Activated CD4-positive, alpha-beta T cell treated with anti-CD3 and anti-CD28 coated beads for 36 hours (primary cell): ENCODE measurements at regions not wholly inside any gene's neighbourhood (a gene's known extent, or its start where the extent isn't known, plus 50 kb on each side); places are given as distances from the start of the nearest gene placed in this dataset.
"Not testable (repeated sequence)": the region's sequence is repeated elsewhere in the genome, so short reads cannot be mapped to it uniquely, and the experiment has no call there.

Experiments used
- ATAC-seq: fragments of 200-7000 bp; cut with Tn5 transposase; one replicate; pipeline ENCODE4 v1.10.0; 2021; ENCODE audit warnings: mild to moderate bottlenecking, moderate library complexity
- CTCF ChIA-PET: fragments of 350-600 bp; sonication (Branson Sonifier 250); formaldehyde crosslinking; loops from one replicate; lab custom pipeline; 2021; ENCODE audit warnings: antibody characterized with exemption; lab: Charles Lee
- POLR2A ChIA-PET: fragments of 350-600 bp; sonication (Branson Sonifier 250); formaldehyde crosslinking; loops from one replicate; lab custom pipeline; 2021; ENCODE audit warnings: antibody characterized with exemption, inconsistent platforms; lab: Charles Lee
- DNase-seq: peaks from one replicate; pipeline ENCODE4 v3.0.0-alpha.2; 2020
- H3K27ac Mint-ChIP-seq: one replicate; pipeline ENCODE4 v1.8.0; 2021; ENCODE audit warnings: mixed read lengths
- H3K27me3 Mint-ChIP-seq: one replicate; pipeline ENCODE4 v1.8.0; 2021; ENCODE audit warnings: mixed read lengths
- H3K36me3 Mint-ChIP-seq: one replicate; pipeline ENCODE4 v1.8.0; 2021; ENCODE audit warnings: low read depth, mixed read lengths
- H3K4me1 Mint-ChIP-seq: one replicate; pipeline ENCODE4 v1.8.0; 2021; ENCODE audit warnings: mixed read lengths
- H3K4me3 Mint-ChIP-seq: one replicate; pipeline ENCODE4 v1.8.0; 2021; ENCODE audit warnings: mild to moderate bottlenecking, moderate library complexity, mixed read lengths
- H3K9me3 Mint-ChIP-seq: one replicate; pipeline ENCODE4 v1.8.0; 2021; ENCODE audit warnings: low read depth, mixed read lengths
- intact Hi-C, 2 experiments: fragments of 100-400 bp; cut with DNase I in 1 of 2; cut with micrococcal nuclease in 1 of 2; formaldehyde crosslinking; loops; one replicate each; pipeline versions ENCODE4 v1.14.2 to v1.15.1; 2022 to 2024; cut with DNase I, micrococcal nuclease

- POLR2A ChIA-PET, result no interaction called here
- DNase-seq, result no peak
- no peak overlapping the region for H3K4me3 Mint-ChIP-seq
- intact Hi-C loops, result no loop called here
- no peaks in the 10 kb centered on the region for H3K27me3 Mint-ChIP-seq
- CTCF ChIA-PET, result no interaction called here
- H3K4me1 Mint-ChIP-seq, result no peaks in the 10 kb centered on the region
- no peaks in the 10 kb centered on the region for H3K36me3 Mint-ChIP-seq
- no peak overlapping the region for H3K27ac Mint-ChIP-seq
- ATAC-seq, result no peak
- peaks cover 1% of the 10 kb centered on the region for H3K9me3 Mint-ChIP-seq
These were observed 213.9 kb upstream of the SLITRK1 start for GRCh38 chr13:84096216-84096615.

GRCh38 chr13:84088996-84089395 lies 206.7 kb upstream of the SLITRK1 start:
- Mint-ChIP-seq H3K4me1 (no peaks in the 10 kb centered on the region), H3K4me3 (no peak overlapping the region), H3K27me3 (no peaks in the 10 kb centered on the region), H3K9me3 (peaks cover 4% of the 10 kb centered on the region), H3K36me3 (no peaks in the 10 kb centered on the region), H3K27ac (no peak overlapping the region)
- ChIA-PET CTCF (no interaction called here), POLR2A (no interaction called here)
- ATAC-seq (no peak), DNase-seq (no peak)
- intact Hi-C loops, result no loop called here

GRCh38 chr13:84086847-84087162 lies 204.5 kb upstream of the SLITRK1 start:
- no peaks in the 10 kb centered on the region for H3K4me1 Mint-ChIP-seq
- peaks cover 4% of the 10 kb centered on the region for H3K9me3 Mint-ChIP-seq
- DNase-seq (no peak), ATAC-seq (no peak)
- no peak overlapping the region for H3K4me3 Mint-ChIP-seq
- no peaks in the 10 kb centered on the region for H3K36me3 Mint-ChIP-seq
- H3K27ac Mint-ChIP-seq, result no peak overlapping the region
- H3K27me3 Mint-ChIP-seq, result no peaks in the 10 kb centered on the region
- ChIA-PET CTCF (no interaction called here), POLR2A (no interaction called here)
- intact Hi-C loops, result no loop called here

GRCh38 chr13:84086098-84086846 lies 204.0 kb upstream of the SLITRK1 start:
- H3K36me3 Mint-ChIP-seq, intact Hi-C loops, H3K4me1 Mint-ChIP-seq, ATAC-seq, H3K27me3 Mint-ChIP-seq, H3K27ac Mint-ChIP-seq, H3K9me3 Mint-ChIP-seq, POLR2A ChIA-PET, CTCF ChIA-PET, H3K4me3 Mint-ChIP-seq: not testable (repeated sequence)
- peak; percentile 9 for DNase-seq

GRCh38 chr13:84082462-84082861 lies 200.2 kb upstream of the SLITRK1 start:
- DNase-seq (no peak), ATAC-seq (no peak)
- Mint-ChIP-seq H3K4me3 (no peak overlapping the region), H3K4me1 (no peaks in the 10 kb centered on the region), H3K27ac (no peak overlapping the region), H3K36me3 (no peaks in the 10 kb centered on the region), H3K9me3 (peaks cover 3% of the 10 kb centered on the region), H3K27me3 (no peaks in the 10 kb centered on the region)
- ChIA-PET POLR2A (no interaction called here), CTCF (no interaction called here)
- intact Hi-C loops, result no loop called here

- no peaks in the 10 kb centered on the region for H3K36me3 Mint-ChIP-seq
- DNase-seq (no peak), ATAC-seq (no peak)
- POLR2A ChIA-PET, result no interaction called here
- H3K4me1 Mint-ChIP-seq, result no peaks in the 10 kb centered on the region
- no peak overlapping the region for H3K4me3 Mint-ChIP-seq
- H3K27me3 Mint-ChIP-seq, result no peaks in the 10 kb centered on the region
- H3K27ac Mint-ChIP-seq, result no peak overlapping the region
- intact Hi-C loops, result no loop called here
- CTCF ChIA-PET, result no interaction called here
- H3K9me3 Mint-ChIP-seq, result peaks cover 3% of the 10 kb centered on the region
These were observed 198.7 kb upstream of the SLITRK1 start for GRCh38 chr13:84080748-84081530.

- H3K4me3 Mint-ChIP-seq, result no peak overlapping the region
These were observed 195.0 kb upstream of the SLITRK1 start for GRCh38 chr13:84077271-84077670.

GRCh38 chr13:84076280-84076679 lies 194.0 kb upstream of the SLITRK1 start:
- H3K4me1 Mint-ChIP-seq, result no peaks in the 10 kb centered on the region
- intact Hi-C loops, result no loop called here
- POLR2A ChIA-PET, result no interaction called here
- no peaks in the 10 kb centered on the region for H3K9me3 Mint-ChIP-seq
- no peak overlapping the region for H3K4me3 Mint-ChIP-seq
- no peak for ATAC-seq
- no peaks in the 10 kb centered on the region for H3K36me3 Mint-ChIP-seq
- H3K27ac Mint-ChIP-seq, result no peak overlapping the region
- CTCF ChIA-PET, result interaction anchor here (0.6 kb wide), 1 partner anchor 18 kb away, joined by 3 read pairs; no protein-coding TSS in a partner anchor
- no peaks in the 10 kb centered on the region for H3K27me3 Mint-ChIP-seq
- no peak for DNase-seq

More at GRCh38 chr13:84077271-84077670, 195.0 kb upstream of the SLITRK1 start:
- ChIA-PET POLR2A (no interaction called here), CTCF (no interaction called here)
- H3K27me3 Mint-ChIP-seq, result no peaks in the 10 kb centered on the region
- intact Hi-C loops, result no loop called here
- ATAC-seq, result no peak
- H3K9me3 Mint-ChIP-seq, result no peaks in the 10 kb centered on the region
- no peak overlapping the region for H3K27ac Mint-ChIP-seq
- no peaks in the 10 kb centered on the region for H3K36me3 Mint-ChIP-seq
- no peaks in the 10 kb centered on the region for H3K4me1 Mint-ChIP-seq
- DNase-seq, result no peak

GRCh38 chr13:84050536-84050935 lies 168.3 kb upstream of the SLITRK1 start:
- no peaks in the 10 kb centered on the region for H3K9me3 Mint-ChIP-seq
- H3K27ac Mint-ChIP-seq, result no peak overlapping the region
- no peaks in the 10 kb centered on the region for H3K4me1 Mint-ChIP-seq
- H3K4me3 Mint-ChIP-seq, result no peak overlapping the region
- ATAC-seq (no peak), DNase-seq (no peak)
- ChIA-PET CTCF (no interaction called here), POLR2A (no interaction called here)
- H3K36me3 Mint-ChIP-seq, result no peaks in the 10 kb centered on the region
- H3K27me3 Mint-ChIP-seq, result no peaks in the 10 kb centered on the region
- intact Hi-C loops, result no loop called here

- H3K36me3 Mint-ChIP-seq, result no peaks in the 10 kb centered on the region
- H3K27ac Mint-ChIP-seq, result no peak overlapping the region
- ChIA-PET POLR2A (no interaction called here), CTCF (no interaction called here)
- ATAC-seq (no peak), DNase-seq (no peak)
- no peak overlapping the region for H3K4me3 Mint-ChIP-seq
- H3K27me3 Mint-ChIP-seq, result no peaks in the 10 kb centered on the region
- no peaks in the 10 kb centered on the region for H3K9me3 Mint-ChIP-seq
- H3K4me1 Mint-ChIP-seq, result no peaks in the 10 kb centered on the region
- intact Hi-C loops, result no loop called here
These were observed 167.4 kb upstream of the SLITRK1 start for GRCh38 chr13:84049443-84050219.

- ATAC-seq (no peak), DNase-seq (no peak)
- no peak overlapping the region for H3K27ac Mint-ChIP-seq
- peaks cover 7% of the 10 kb centered on the region for H3K4me1 Mint-ChIP-seq
- H3K4me3 Mint-ChIP-seq, result no peak overlapping the region
- H3K27me3 Mint-ChIP-seq, result no peaks in the 10 kb centered on the region
- H3K9me3 Mint-ChIP-seq, result no peaks in the 10 kb centered on the region
- intact Hi-C loops, result no loop called here
- ChIA-PET POLR2A (no interaction called here), CTCF (no interaction called here)
- no peaks in the 10 kb centered on the region for H3K36me3 Mint-ChIP-seq
These were observed 162.5 kb upstream of the SLITRK1 start for GRCh38 chr13:84044805-84045204.

GRCh38 chr13:84038001-84038400 lies 155.7 kb upstream of the SLITRK1 start:
- intact Hi-C loops, result no loop called here
- Mint-ChIP-seq H3K9me3 (no peaks in the 10 kb centered on the region), H3K27ac (no peak overlapping the region), H3K4me3 (no peak overlapping the region), H3K27me3 (peaks cover 2% of the 10 kb centered on the region), H3K4me1 (peaks cover 16% of the 10 kb centered on the region), H3K36me3 (no peaks in the 10 kb centered on the region)
- no peak for ATAC-seq
- ChIA-PET CTCF (no interaction called here), POLR2A (no interaction called here)
- DNase-seq, result no peak
